ENCODE measurements at regions not wholly inside any gene's neighbourhood (a gene's known extent, or its start where the extent isn't known, plus 50 kb on each side); places are given as distances from the start of the nearest gene placed in this dataset.

GRCh38 chr5:36444582-36445418 lies 143.1 kb upstream of the RANBP3L start:
- ATAC-seq = no peak
- no peak for TF ChIP-seq CSDC2 (CRISPR knock-in tag; IDR thresholded peaks at IDR 0.05)
- TF ChIP-seq ARNTL (CRISPR knock-in tag; IDR thresholded peaks at IDR 0.05; ENCODE audit: borderline replicate concordance, low read depth) = no peak
- no peak for TF ChIP-seq ZNF70 (CRISPR knock-in tag; IDR thresholded peaks at IDR 0.05)

DNA sequence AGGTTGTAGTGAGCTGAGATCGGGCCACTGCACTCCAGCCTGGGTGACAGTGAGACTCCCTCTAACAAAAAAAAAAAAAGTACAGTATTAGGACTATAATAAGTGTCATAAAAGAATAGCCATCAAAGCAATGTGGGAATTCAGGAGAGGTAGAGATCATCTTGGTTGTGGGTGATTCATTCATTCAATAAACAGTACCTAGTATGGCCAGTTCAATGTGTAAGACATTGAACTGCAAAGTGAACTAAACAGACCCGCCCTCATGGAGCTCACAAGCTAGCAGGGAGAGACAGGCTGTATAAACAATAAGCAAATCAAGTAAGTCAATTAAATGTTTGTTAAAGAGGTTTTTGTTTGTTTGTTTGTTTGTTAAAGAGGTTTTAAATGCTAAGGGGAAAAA lies 146.1 kb upstream of the RANBP3L start:
- no peak for TF ChIP-seq PATZ1 (CRISPR knock-in tag; IDR thresholded peaks at IDR 0.05; ENCODE audit: borderline replicate concordance)
- ATAC-seq = no peak

DNA sequence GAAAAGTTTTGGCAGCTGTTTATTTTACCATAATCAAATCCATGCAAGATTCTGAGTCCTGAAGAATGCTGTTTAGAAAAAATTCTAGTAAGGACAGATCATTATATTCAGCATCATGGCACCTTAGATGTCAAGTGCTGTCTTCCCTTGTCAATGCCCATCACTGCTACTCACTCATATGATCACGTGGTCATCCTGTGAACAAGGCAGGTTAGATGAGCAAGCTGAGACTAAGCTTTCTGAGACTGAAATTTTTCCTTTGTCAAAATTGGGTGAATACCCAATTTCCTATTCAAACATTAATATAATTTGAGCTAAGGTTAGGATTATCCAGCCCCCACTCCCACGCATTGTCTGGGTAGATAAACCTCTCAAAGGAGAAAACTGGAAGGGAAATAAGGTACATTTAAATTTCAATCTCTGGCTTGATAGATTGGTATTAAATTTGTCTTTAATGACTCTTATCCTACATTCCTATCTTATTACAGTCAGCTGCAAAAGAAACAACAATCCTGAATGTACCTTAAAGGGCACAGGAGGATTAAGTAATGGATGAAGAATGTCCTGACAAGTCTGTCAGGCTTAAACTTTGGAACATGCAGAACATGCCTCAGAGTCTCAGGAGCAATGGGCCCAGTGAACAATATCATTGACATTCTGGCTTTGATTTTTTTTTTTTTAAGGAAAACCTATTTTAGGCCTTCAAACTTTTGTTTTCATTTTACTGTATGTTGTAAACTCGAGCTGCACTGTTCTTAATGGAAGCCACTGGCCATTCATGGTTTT lies 148.7 kb upstream of the RANBP3L start:
- ATAC-seq = no peak

GRCh38 chr5:36452424-36453006 lies 150.8 kb upstream of the RANBP3L start:
- ATAC-seq = no peak
- TF ChIP-seq OSR1 (CRISPR knock-in tag; IDR thresholded peaks at IDR 0.05) (no peak), PATZ1 (CRISPR knock-in tag; IDR thresholded peaks at IDR 0.05; ENCODE audit: borderline replicate concordance) (no peak), ZFP30 (CRISPR knock-in tag; IDR thresholded peaks at IDR 0.05) (no peak), RARB (CRISPR knock-in tag; IDR thresholded peaks at IDR 0.05) (no peak), ZFP3 (CRISPR knock-in tag; IDR thresholded peaks at IDR 0.05) (no peak), GLIS3 (CRISPR knock-in tag; IDR thresholded peaks at IDR 0.05) (no peak), ZNF8 (CRISPR knock-in tag; IDR thresholded peaks at IDR 0.05) (no peak), ISL1 (CRISPR knock-in tag; IDR thresholded peaks at IDR 0.05) (no peak), ZC3H10 (CRISPR knock-in tag; IDR thresholded peaks at IDR 0.05) (no peak), CSDC2 (CRISPR knock-in tag; IDR thresholded peaks at IDR 0.05) (no peak), BACH2 (CRISPR knock-in tag; IDR thresholded peaks at IDR 0.05; ENCODE audit: borderline replicate concordance) (no peak), ZNF565 (CRISPR knock-in tag; conservative IDR thresholded peaks at IDR 0.05; ENCODE audit: low read depth) (no peak), CREB5 (CRISPR knock-in tag; IDR thresholded peaks at IDR 0.05; ENCODE audit: low read depth) (no peak), CSRNP3 (CRISPR knock-in tag; IDR thresholded peaks at IDR 0.05) (no peak)
- TF ChIP-seq, protein P1, sequence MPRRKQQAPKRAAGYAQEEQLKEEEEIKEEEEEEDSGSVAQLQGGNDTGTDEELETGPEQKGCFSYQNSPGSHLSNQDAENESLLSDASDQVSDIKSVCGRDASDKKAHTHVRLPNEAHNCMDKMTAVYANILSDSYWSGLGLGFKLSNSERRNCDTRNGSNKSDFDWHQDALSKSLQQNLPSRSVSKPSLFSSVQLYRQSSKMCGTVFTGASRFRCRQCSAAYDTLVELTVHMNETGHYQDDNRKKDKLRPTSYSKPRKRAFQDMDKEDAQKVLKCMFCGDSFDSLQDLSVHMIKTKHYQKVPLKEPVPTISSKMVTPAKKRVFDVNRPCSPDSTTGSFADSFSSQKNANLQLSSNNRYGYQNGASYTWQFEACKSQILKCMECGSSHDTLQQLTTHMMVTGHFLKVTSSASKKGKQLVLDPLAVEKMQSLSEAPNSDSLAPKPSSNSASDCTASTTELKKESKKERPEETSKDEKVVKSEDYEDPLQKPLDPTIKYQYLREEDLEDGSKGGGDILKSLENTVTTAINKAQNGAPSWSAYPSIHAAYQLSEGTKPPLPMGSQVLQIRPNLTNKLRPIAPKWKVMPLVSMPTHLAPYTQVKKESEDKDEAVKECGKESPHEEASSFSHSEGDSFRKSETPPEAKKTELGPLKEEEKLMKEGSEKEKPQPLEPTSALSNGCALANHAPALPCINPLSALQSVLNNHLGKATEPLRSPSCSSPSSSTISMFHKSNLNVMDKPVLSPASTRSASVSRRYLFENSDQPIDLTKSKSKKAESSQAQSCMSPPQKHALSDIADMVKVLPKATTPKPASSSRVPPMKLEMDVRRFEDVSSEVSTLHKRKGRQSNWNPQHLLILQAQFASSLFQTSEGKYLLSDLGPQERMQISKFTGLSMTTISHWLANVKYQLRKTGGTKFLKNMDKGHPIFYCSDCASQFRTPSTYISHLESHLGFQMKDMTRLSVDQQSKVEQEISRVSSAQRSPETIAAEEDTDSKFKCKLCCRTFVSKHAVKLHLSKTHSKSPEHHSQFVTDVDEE (CRISPR knock-in tag; IDR thresholded peaks at IDR 0.05) = no peak

More for the DNA sequence above, 148.7 kb upstream of the RANBP3L start:
- no peak for TF ChIP-seq ARNTL (CRISPR knock-in tag; IDR thresholded peaks at IDR 0.05; ENCODE audit: borderline replicate concordance, low read depth)
- no peak for TF ChIP-seq SNAI2 (CRISPR knock-in tag; IDR thresholded peaks at IDR 0.05)
- TF ChIP-seq PATZ1 (CRISPR knock-in tag; IDR thresholded peaks at IDR 0.05; ENCODE audit: borderline replicate concordance) = no peak
- no peak for TF ChIP-seq GLIS3 (CRISPR knock-in tag; IDR thresholded peaks at IDR 0.05)
- TF ChIP-seq ISL1 (CRISPR knock-in tag; IDR thresholded peaks at IDR 0.05) = no peak
- TF ChIP-seq ZFP30 (CRISPR knock-in tag; IDR thresholded peaks at IDR 0.05) = no peak
- TF ChIP-seq PPARA (CRISPR knock-in tag; IDR thresholded peaks at IDR 0.05; ENCODE audit: borderline replicate concordance) = no peak
